SK-N-SH (cell line): ENCODE measurements at regions not wholly inside any gene's neighbourhood (a gene's known extent, or its start where the extent isn't known, plus 50 kb on each side); places are given as distances from the start of the nearest gene placed in this dataset.

Experiments used
- CTCF ChIA-PET: fragments of 300-600, 350-600 bp; formaldehyde crosslinking; extraction: SDS; loops from one replicate; lab custom pipeline; 2021; lab: Yijun Ruan, JAX
- POLR2A ChIA-PET: fragments of 350-600 bp; sonication (Branson Sonifier 250); formaldehyde crosslinking; extraction: SDS; loops from one replicate; lab custom pipeline; 2020; ENCODE audit warnings: antibody characterized with exemption, inconsistent platforms; lab: Yijun Ruan, JAX
- DNase-seq: peaks from one replicate; pipeline ENCODE4 v3.0.0; 2012
- H2AFZ ChIP-seq: fragments of 200-600 bp; sonication (generic); 2 replicates; pipeline ENCODE4 v1.8.1; 2016; ENCODE audit warnings: antibody characterized with exemption, mild to moderate bottlenecking, low read depth
- H3F3A ChIP-seq: fragments of 200-600 bp; sonication (generic); replicated peaks from 2 replicates; pipeline ENCODE3; 2016; ENCODE audit warnings: antibody characterized with exemption, mild to moderate bottlenecking; ENCODE audit not compliant: insufficient read depth
- H3K27ac ChIP-seq, 2 experiments: fragments of 200-500 bp in 1 of 2; fragments of 200-600 bp in 1 of 2; sonication (Bioruptor generic) in 1 of 2; sonication (generic), shearing (Covaris generic) in 1 of 2; 2 replicates each; pipeline versions ENCODE4 v1.5.1 to v1.6.1; 2014 to 2016; ENCODE audit warnings: low read depth in 2 of 2, inconsistent platforms in 1 of 2, low read length in 1 of 2, mild to moderate bottlenecking in 1 of 2, mixed read lengths in 1 of 2
- H3K27me3 ChIP-seq: fragments of 200-600 bp; sonication (generic), shearing (Covaris generic); 2 replicates; pipeline ENCODE4 v1.6.1; 2016; ENCODE audit warnings: mixed run types; ENCODE audit not compliant: insufficient read depth
- H3K36me3 ChIP-seq, 2 experiments: fragments of 200-500 bp in 1 of 2; fragments of 200-600 bp in 1 of 2; sonication (Bioruptor generic) in 1 of 2; sonication (generic) in 1 of 2; replicated peaks in 1 of 2; 2 replicates each; pipeline versions ENCODE3 to v1.5.1; 2014 to 2016; ENCODE audit warnings: low read length in 1 of 2, mild to moderate bottlenecking in 1 of 2; ENCODE audit not compliant: insufficient read depth in 2 of 2, control insufficient read depth in 1 of 2
- H3K4me1 ChIP-seq, 2 experiments: fragments of 200-500 bp in 1 of 2; fragments of 200-600 bp in 1 of 2; sonication (Bioruptor generic) in 1 of 2; sonication (generic), shearing (Covaris generic) in 1 of 2; 2 replicates each; pipeline versions ENCODE4 v1.5.1 to v1.6.1; 2014 to 2016; ENCODE audit warnings: low read depth in 1 of 2, low read length in 1 of 2, mixed run types in 1 of 2; ENCODE audit not compliant: insufficient read depth in 2 of 2, control insufficient read depth in 1 of 2
- H3K4me2 ChIP-seq: fragments of 200-600 bp; sonication (generic), shearing (Covaris generic); 2 replicates; pipeline ENCODE4 v1.6.1; 2017; ENCODE audit warnings: mixed run types
- H3K4me3 ChIP-seq, 2 experiments: fragments of 200-500 bp in 1 of 2; fragments of 200-600 bp in 1 of 2; sonication (Bioruptor generic) in 1 of 2; sonication (generic), shearing (Covaris generic) in 1 of 2; 2 replicates each; pipeline versions ENCODE4 v1.5.1 to v1.8.1; 2014 to 2016; ENCODE audit warnings: low read depth in 2 of 2, inconsistent platforms in 1 of 2, low read length in 1 of 2, mild to moderate bottlenecking in 1 of 2, mixed read lengths in 1 of 2, moderate library complexity in 1 of 2
- H3K79me2 ChIP-seq: fragments of 200-600 bp; sonication (generic); 2 replicates; pipeline ENCODE4 v1.8.1; 2017; ENCODE audit warnings: mild to moderate bottlenecking; ENCODE audit not compliant: insufficient read depth
- H3K9ac ChIP-seq: fragments of 200-600 bp; sonication (generic); 2 replicates; pipeline ENCODE4 v1.6.1; 2017; ENCODE audit warnings: mixed run types
- H3K9me2 ChIP-seq: fragments of 200-600 bp; sonication (generic); 2 replicates; pipeline ENCODE4 v1.6.1; 2017; ENCODE audit warnings: mixed run types
- H3K9me3 ChIP-seq: fragments of 200-600 bp; sonication (generic); 2 replicates; pipeline ENCODE4 v1.6.1; 2017; ENCODE audit warnings: mixed run types, mild to moderate bottlenecking, moderate library complexity
- H4K20me1 ChIP-seq: fragments of 200-600 bp; sonication (generic); 2 replicates; pipeline ENCODE4 v1.6.1; 2017; ENCODE audit warnings: mild to moderate bottlenecking, mixed run types; ENCODE audit not compliant: insufficient read depth
- EP300 ChIP-seq, 2 experiments: IDR thresholded peaks; 2 replicates each; pipeline versions ENCODE4 v1.4.0 to v1.6.1; 2012; ENCODE audit warnings: borderline replicate concordance in 1 of 2, low read depth in 1 of 2, low read length in 1 of 2
- EZH2phosphoT487 ChIP-seq: fragments of 200-600 bp; sonication (generic); IDR thresholded peaks from 2 replicates; pipeline ENCODE4 v1.6.1; 2017; ENCODE audit warnings: low read depth, mixed run types, mild to moderate bottlenecking, antibody characterized with exemption, moderate library complexity, borderline replicate concordance
- GATA2 ChIP-seq: sonication (generic); formaldehyde crosslinking; IDR thresholded peaks from 2 replicates; pipeline ENCODE4 v1.5.0; 2020; ENCODE audit warnings: mild to moderate bottlenecking, missing genetic modification reagents
- MEF2A ChIP-seq: IDR thresholded peaks from 2 replicates; pipeline ENCODE4 v1.4.0; 2012; ENCODE audit warnings: low read depth, borderline replicate concordance
- NRF1 ChIP-seq: IDR thresholded peaks from 2 replicates; pipeline ENCODE4 v1.6.1; 2012; ENCODE audit warnings: low read depth, mild to moderate bottlenecking, low read length
- RAD21 ChIP-seq: IDR thresholded peaks from 2 replicates; pipeline ENCODE4 v1.6.1; 2012; ENCODE audit warnings: mild to moderate bottlenecking, low read length
- RCOR1 ChIP-seq: fragments of 150-350 bp; IDR thresholded peaks from 2 replicates; pipeline ENCODE4 v1.6.1; 2017; ENCODE audit warnings: antibody characterized with exemption, low read length
- SMC3 ChIP-seq: IDR thresholded peaks from 2 replicates; pipeline ENCODE4 v1.6.1; 2012; ENCODE audit warnings: low read depth, low read length, improper control_type of control experiment
- TAF1 ChIP-seq: IDR thresholded peaks from 2 replicates; pipeline ENCODE4 v1.6.1; 2012; ENCODE audit warnings: low read depth, mild to moderate bottlenecking, low read length, moderate library complexity, borderline replicate concordance
- TCF12 ChIP-seq: IDR thresholded peaks from 2 replicates; pipeline ENCODE4 v1.4.0; 2012
- WGBS: methylation state at CpG from one replicate; pipeline ENCODE4 v1.1.6; 2017; ENCODE audit warnings: low lambda C conversion rate; 5-methylcytosine and 5-hydroxymethylcytosine counted together
- TF ChIP-seq, protein P1 (sequence below): IDR thresholded peaks from 2 replicates; pipeline ENCODE4 v1.4.0; 2012; ENCODE audit warnings: low read depth, borderline replicate concordance
- TF ChIP-seq, protein P2 (sequence below): fragments of 150-350 bp; IDR thresholded peaks from 2 replicates; pipeline ENCODE4 v1.6.1; 2017; ENCODE audit warnings: antibody characterized with exemption, low read length, low read depth, borderline replicate concordance
- TF ChIP-seq, protein P3 (sequence below): fragments of 150-350 bp; IDR thresholded peaks from 2 replicates; pipeline ENCODE4 v1.6.1; 2016; ENCODE audit warnings: mild to moderate bottlenecking, low read depth, low read length
- TF ChIP-seq, protein P4 (sequence below): IDR thresholded peaks from 2 replicates; pipeline ENCODE4 v1.4.0; 2012; ENCODE audit warnings: low read depth
- TF ChIP-seq, protein P5 (sequence below): IDR thresholded peaks from 2 replicates; pipeline ENCODE4 v1.6.1; 2012; ENCODE audit warnings: mild to moderate bottlenecking, low read depth, low read length, moderate library complexity

DNA sequence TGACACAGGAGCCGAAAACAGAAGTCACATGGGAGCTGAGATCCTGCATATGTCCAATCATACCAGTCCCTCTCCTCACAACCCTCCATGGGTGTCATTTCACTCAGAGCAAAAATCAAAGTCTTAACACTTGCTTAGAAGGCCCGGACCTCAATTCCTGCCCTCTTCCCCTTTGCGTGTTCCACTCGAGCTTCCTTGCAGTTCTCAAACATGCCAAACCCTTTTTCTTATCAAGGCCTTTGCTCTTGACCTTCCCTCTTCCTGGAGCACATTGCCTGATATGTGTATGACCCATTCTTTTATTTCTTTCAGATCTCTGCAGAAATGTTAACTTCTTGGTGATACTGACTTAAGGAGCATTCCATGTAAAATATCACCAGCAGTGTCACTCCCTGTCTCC is 87.0 kb upstream of the USP38 start:
- Histone ChIP-seq H3K27ac (no peak overlapping the region), H3K9me2 (no peaks in the 10 kb centered on the region), H3K4me2 (no peak overlapping the region), H3F3A (no peaks in the 10 kb centered on the region), H3K9me3 (no peaks in the 10 kb centered on the region), H3K36me3 (no peaks in the 10 kb centered on the region), H3K4me3 (no peak overlapping the region), H3K4me1 (no peaks in the 10 kb centered on the region), H2AFZ (no peak overlapping the region), H3K9ac (no peak overlapping the region), H3K79me2 (no peaks in the 10 kb centered on the region), H4K20me1 (no peaks in the 10 kb centered on the region), H3K27me3 (no peaks in the 10 kb centered on the region)
- TF ChIP-seq RCOR1 (no peak), RAD21 (no peak)
- TF ChIP-seq, protein P1, sequence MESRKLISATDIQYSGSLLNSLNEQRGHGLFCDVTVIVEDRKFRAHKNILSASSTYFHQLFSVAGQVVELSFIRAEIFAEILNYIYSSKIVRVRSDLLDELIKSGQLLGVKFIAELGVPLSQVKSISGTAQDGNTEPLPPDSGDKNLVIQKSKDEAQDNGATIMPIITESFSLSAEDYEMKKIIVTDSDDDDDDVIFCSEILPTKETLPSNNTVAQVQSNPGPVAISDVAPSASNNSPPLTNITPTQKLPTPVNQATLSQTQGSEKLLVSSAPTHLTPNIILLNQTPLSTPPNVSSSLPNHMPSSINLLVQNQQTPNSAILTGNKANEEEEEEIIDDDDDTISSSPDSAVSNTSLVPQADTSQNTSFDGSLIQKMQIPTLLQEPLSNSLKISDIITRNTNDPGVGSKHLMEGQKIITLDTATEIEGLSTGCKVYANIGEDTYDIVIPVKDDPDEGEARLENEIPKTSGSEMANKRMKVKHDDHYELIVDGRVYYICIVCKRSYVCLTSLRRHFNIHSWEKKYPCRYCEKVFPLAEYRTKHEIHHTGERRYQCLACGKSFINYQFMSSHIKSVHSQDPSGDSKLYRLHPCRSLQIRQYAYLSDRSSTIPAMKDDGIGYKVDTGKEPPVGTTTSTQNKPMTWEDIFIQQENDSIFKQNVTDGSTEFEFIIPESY: no peak
- TF ChIP-seq, protein P2, sequence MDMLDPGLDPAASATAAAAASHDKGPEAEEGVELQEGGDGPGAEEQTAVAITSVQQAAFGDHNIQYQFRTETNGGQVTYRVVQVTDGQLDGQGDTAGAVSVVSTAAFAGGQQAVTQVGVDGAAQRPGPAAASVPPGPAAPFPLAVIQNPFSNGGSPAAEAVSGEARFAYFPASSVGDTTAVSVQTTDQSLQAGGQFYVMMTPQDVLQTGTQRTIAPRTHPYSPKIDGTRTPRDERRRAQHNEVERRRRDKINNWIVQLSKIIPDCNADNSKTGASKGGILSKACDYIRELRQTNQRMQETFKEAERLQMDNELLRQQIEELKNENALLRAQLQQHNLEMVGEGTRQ: no peak
- TF ChIP-seq, protein P3, sequence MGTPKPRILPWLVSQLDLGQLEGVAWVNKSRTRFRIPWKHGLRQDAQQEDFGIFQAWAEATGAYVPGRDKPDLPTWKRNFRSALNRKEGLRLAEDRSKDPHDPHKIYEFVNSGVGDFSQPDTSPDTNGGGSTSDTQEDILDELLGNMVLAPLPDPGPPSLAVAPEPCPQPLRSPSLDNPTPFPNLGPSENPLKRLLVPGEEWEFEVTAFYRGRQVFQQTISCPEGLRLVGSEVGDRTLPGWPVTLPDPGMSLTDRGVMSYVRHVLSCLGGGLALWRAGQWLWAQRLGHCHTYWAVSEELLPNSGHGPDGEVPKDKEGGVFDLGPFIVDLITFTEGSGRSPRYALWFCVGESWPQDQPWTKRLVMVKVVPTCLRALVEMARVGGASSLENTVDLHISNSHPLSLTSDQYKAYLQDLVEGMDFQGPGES: no peak
- TF ChIP-seq, protein P4, sequence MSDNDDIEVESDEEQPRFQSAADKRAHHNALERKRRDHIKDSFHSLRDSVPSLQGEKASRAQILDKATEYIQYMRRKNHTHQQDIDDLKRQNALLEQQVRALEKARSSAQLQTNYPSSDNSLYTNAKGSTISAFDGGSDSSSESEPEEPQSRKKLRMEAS: no peak
- POLR2A ChIA-PET: no interaction called here
- no peak for DNase-seq
- WGBS: 56% methylated on average over 4 of the region's 4 CpGs
- CTCF ChIA-PET: no interaction called here

DNA sequence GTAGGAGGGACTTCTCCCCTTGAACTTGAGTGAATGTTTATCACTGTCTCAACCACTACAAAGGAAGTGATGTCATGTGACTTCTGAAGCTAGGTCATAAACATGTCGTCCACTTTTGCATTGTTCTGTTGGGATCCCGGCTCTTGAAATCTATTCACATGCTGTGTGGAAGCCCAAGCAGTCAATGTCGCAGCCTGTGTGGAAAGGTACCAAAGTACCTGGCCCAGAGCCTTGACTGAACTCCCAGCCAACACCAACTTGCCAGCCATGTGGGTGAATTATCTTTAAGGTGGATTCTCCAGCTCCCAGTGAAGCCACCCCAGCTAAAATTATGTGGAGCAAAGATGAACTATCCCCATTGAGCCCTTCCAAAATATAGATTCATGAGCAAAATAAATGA is 85.0 kb upstream of the USP38 start:
- WGBS: 57% methylated on average over 3 of the region's 3 CpGs
- no peaks in the 10 kb centered on the region for H3K4me1 ChIP-seq
- no peaks in the 10 kb centered on the region for H3K27me3 ChIP-seq
- CTCF ChIA-PET: no interaction called here
- DNase-seq: no peak
- H3K4me2 ChIP-seq: no peak overlapping the region
- no peak overlapping the region for H3K9ac ChIP-seq
- no peaks in the 10 kb centered on the region for H3K36me3 ChIP-seq
- no peaks in the 10 kb centered on the region for H3K79me2 ChIP-seq
- no peaks in the 10 kb centered on the region for H3K9me3 ChIP-seq
- no peaks in the 10 kb centered on the region for H3K9me2 ChIP-seq
- no peaks in the 10 kb centered on the region for H3F3A ChIP-seq
- TF ChIP-seq, protein P2: no peak
- TF ChIP-seq TCF12: no peak
- TF ChIP-seq, protein P5, sequence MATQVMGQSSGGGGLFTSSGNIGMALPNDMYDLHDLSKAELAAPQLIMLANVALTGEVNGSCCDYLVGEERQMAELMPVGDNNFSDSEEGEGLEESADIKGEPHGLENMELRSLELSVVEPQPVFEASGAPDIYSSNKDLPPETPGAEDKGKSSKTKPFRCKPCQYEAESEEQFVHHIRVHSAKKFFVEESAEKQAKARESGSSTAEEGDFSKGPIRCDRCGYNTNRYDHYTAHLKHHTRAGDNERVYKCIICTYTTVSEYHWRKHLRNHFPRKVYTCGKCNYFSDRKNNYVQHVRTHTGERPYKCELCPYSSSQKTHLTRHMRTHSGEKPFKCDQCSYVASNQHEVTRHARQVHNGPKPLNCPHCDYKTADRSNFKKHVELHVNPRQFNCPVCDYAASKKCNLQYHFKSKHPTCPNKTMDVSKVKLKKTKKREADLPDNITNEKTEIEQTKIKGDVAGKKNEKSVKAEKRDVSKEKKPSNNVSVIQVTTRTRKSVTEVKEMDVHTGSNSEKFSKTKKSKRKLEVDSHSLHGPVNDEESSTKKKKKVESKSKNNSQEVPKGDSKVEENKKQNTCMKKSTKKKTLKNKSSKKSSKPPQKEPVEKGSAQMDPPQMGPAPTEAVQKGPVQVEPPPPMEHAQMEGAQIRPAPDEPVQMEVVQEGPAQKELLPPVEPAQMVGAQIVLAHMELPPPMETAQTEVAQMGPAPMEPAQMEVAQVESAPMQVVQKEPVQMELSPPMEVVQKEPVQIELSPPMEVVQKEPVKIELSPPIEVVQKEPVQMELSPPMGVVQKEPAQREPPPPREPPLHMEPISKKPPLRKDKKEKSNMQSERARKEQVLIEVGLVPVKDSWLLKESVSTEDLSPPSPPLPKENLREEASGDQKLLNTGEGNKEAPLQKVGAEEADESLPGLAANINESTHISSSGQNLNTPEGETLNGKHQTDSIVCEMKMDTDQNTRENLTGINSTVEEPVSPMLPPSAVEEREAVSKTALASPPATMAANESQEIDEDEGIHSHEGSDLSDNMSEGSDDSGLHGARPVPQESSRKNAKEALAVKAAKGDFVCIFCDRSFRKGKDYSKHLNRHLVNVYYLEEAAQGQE: no peak
- no peak for TF ChIP-seq NRF1
- no peak for TF ChIP-seq TAF1
- TF ChIP-seq MEF2A: no peak
- no peak for TF ChIP-seq EZH2phosphoT487
- TF ChIP-seq RCOR1: no peak
- no peak for TF ChIP-seq GATA2
- TF ChIP-seq EP300 (IDR thresholded peaks at IDR 0.05; ENCODE audit: borderline replicate concordance in 1 of 2, low read depth in 1 of 2, low read length in 1 of 2): no peak
- no peak for TF ChIP-seq SMC3
- TF ChIP-seq, all 33 proteins: peak for 0
- POLR2A ChIA-PET: no interaction called here
- no peak overlapping the region for H2AFZ ChIP-seq
- no peak overlapping the region for H3K4me3 ChIP-seq
- H4K20me1 ChIP-seq: no peaks in the 10 kb centered on the region
- no peak overlapping the region for H3K27ac ChIP-seq
